ENCODE measurements at regions not wholly inside any gene's neighbourhood (a gene's known extent, or its start where the extent isn't known, plus 50 kb on each side); places are given as distances from the start of the nearest gene placed in this dataset.

DNA sequence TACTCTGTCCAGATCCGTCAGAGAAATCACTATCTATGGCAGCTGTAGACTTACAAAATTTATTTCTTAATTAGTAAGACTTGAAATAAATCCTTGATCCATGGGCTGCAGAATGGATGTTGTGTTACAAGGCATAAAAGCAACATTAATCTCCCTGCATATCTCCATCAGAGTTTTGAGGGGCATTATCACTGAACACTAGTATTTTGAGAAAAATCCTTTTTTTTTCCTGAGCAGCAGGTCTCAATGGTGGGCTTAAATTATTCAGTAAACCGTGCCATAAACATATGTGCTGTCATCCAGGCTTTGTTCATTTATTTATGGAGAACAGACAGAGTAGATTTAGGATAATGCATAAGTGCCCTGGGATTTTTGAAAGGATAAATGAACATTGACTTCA lies 457.9 kb upstream of the CTSO start:
- TF ChIP-seq, protein P1, sequence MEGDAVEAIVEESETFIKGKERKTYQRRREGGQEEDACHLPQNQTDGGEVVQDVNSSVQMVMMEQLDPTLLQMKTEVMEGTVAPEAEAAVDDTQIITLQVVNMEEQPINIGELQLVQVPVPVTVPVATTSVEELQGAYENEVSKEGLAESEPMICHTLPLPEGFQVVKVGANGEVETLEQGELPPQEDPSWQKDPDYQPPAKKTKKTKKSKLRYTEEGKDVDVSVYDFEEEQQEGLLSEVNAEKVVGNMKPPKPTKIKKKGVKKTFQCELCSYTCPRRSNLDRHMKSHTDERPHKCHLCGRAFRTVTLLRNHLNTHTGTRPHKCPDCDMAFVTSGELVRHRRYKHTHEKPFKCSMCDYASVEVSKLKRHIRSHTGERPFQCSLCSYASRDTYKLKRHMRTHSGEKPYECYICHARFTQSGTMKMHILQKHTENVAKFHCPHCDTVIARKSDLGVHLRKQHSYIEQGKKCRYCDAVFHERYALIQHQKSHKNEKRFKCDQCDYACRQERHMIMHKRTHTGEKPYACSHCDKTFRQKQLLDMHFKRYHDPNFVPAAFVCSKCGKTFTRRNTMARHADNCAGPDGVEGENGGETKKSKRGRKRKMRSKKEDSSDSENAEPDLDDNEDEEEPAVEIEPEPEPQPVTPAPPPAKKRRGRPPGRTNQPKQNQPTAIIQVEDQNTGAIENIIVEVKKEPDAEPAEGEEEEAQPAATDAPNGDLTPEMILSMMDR (conservative IDR thresholded peaks at IDR 0.05; ENCODE audit: low read depth, low read length), result no peak
- no peak for TF ChIP-seq CHD1 (IDR thresholded peaks at IDR 0.05; ENCODE audit: low read depth, low read length)
- TF ChIP-seq, protein P2, sequence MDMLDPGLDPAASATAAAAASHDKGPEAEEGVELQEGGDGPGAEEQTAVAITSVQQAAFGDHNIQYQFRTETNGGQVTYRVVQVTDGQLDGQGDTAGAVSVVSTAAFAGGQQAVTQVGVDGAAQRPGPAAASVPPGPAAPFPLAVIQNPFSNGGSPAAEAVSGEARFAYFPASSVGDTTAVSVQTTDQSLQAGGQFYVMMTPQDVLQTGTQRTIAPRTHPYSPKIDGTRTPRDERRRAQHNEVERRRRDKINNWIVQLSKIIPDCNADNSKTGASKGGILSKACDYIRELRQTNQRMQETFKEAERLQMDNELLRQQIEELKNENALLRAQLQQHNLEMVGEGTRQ (IDR thresholded peaks at IDR 0.05; ENCODE audit: low read depth, low read length), result no peak
- no peak for TF ChIP-seq BHLHE40 (IDR thresholded peaks at IDR 0.05; ENCODE audit: low read depth, low read length)
- TF ChIP-seq CEBPB (IDR thresholded peaks at IDR 0.05; ENCODE audit: low read depth, low read length), result no peak
- TF ChIP-seq, protein P3, sequence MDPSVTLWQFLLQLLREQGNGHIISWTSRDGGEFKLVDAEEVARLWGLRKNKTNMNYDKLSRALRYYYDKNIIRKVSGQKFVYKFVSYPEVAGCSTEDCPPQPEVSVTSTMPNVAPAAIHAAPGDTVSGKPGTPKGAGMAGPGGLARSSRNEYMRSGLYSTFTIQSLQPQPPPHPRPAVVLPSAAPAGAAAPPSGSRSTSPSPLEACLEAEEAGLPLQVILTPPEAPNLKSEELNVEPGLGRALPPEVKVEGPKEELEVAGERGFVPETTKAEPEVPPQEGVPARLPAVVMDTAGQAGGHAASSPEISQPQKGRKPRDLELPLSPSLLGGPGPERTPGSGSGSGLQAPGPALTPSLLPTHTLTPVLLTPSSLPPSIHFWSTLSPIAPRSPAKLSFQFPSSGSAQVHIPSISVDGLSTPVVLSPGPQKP (IDR thresholded peaks at IDR 0.05; ENCODE audit: borderline replicate concordance, low read depth, low read length), result no peak
- no peak for TF ChIP-seq RFX5 (IDR thresholded peaks at IDR 0.05; ENCODE audit: low read depth, low read length)
- no peak for TF ChIP-seq POLR2A (IDR thresholded peaks at IDR 0.05; ENCODE audit: low read depth, low read length)
- no peak for TF ChIP-seq MAFK (IDR thresholded peaks at IDR 0.05; ENCODE audit: low read depth, low read length)
- TF ChIP-seq MAZ (IDR thresholded peaks at IDR 0.05; ENCODE audit: borderline replicate concordance, low read depth, low read length), result no peak
- no peak for TF ChIP-seq RAD21 (IDR thresholded peaks at IDR 0.05; ENCODE audit: low read length)
- no peak for TF ChIP-seq RCOR1 (IDR thresholded peaks at IDR 0.05; ENCODE audit: insufficient replicate concordance, low read length)
- TF ChIP-seq NFE2L2 (IDR thresholded peaks at IDR 0.05; ENCODE audit: low read depth, low read length), result no peak
- no peak for TF ChIP-seq SMC3 (IDR thresholded peaks at IDR 0.05; ENCODE audit: low read depth, low read length)
